HCT116 (cell line): ENCODE measurements at regions not wholly inside any gene's neighbourhood (a gene's known extent, or its start where the extent isn't known, plus 50 kb on each side); places are given as distances from the start of the nearest gene placed in this dataset.

Source experiments
- ATAC-seq: fragments of 200-7000 bp; cut with Tn5 transposase; 2 replicates; pipeline ENCODE4 v1.9.1; 2020; ENCODE audit warnings: mild to moderate bottlenecking, moderate library complexity
- BruUV-seq: library from RNA; stranded (reverse); fragments of 400-500 nt; replicated peaks from 2 replicates; lab custom pipeline; 2021; lab: Mats Ljungman, UMichigan
- CTCF ChIA-PET: fragments of 300-600 bp; sonication (Branson Sonifier 250); formaldehyde crosslinking; loops from one replicate; lab custom pipeline; 2021; ENCODE audit warnings: antibody characterized with exemption; lab: Charles Lee
- POLR2A ChIA-PET: fragments of 300-600, 350-600 bp; sonication (Branson Sonifier 250); formaldehyde crosslinking; loops from one replicate; lab custom pipeline; 2021; ENCODE audit warnings: antibody characterized with exemption; lab: Charles Lee
- RAD21 ChIA-PET, 2 experiments: fragments of 300-600 bp; sonication (Branson Sonifier 250); formaldehyde crosslinking; loops; one replicate each; lab custom pipeline; 2023; ENCODE audit warnings: low total read pairs in 2 of 2; ENCODE audit not compliant: uncharacterized antibody in 2 of 2, unreplicated experiment in 2 of 2, low non-redundant PET in 1 of 2; lab: Charles Lee
- DNase-seq: peaks from one replicate; pipeline ENCODE4 v3.0.0-alpha.2; 2010; ENCODE audit warnings: low read depth, low spot score
- H2AFZ ChIP-seq: fragments of 200-600 bp; shearing (Covaris generic), sonication (generic); 2 replicates; pipeline ENCODE4 v1.6.1; 2017; ENCODE audit warnings: low read depth, mixed run types, mixed read lengths, antibody characterized with exemption, low read length; ENCODE audit not compliant: poor library complexity, severe bottlenecking
- H3K27ac ChIP-seq: 2 replicates; pipeline ENCODE4 v1.5.1; 2012; ENCODE audit warnings: low read depth, low read length
- H3K27me3 ChIP-seq: fragments of 200-600 bp; sonication (generic); 2 replicates; pipeline ENCODE4 v1.6.1; 2016; ENCODE audit warnings: mixed run types, low read length, mixed read lengths; ENCODE audit not compliant: insufficient read depth
- H3K36me3 ChIP-seq, 2 experiments: fragments of 200-500 bp in 1 of 2; fragments of 200-600 bp in 1 of 2; sonication (Bioruptor generic) in 1 of 2; sonication (generic) in 1 of 2; 2 replicates each; pipeline versions ENCODE4 v1.5.1 to v1.6.1; 2014 to 2016; ENCODE audit warnings: low read length in 2 of 2, inconsistent platforms in 1 of 2, mixed read lengths in 1 of 2, mixed run types in 1 of 2; ENCODE audit not compliant: insufficient read depth in 2 of 2, control insufficient read depth in 1 of 2
- H3K4me1 ChIP-seq, 2 experiments: fragments of 200-600 bp in 1 of 2; sonication (generic) in 1 of 2; 2 replicates each; pipeline versions ENCODE4 v1.5.1 to v1.6.1; 2012 to 2017; ENCODE audit warnings: low read length in 2 of 2, inconsistent platforms in 1 of 2, mild to moderate bottlenecking in 1 of 2, mixed read lengths in 1 of 2, mixed run types in 1 of 2, moderate library complexity in 1 of 2; ENCODE audit not compliant: insufficient read depth in 2 of 2, control insufficient read depth in 1 of 2
- H3K4me2 ChIP-seq: fragments of 200-600 bp; sonication (generic); 2 replicates; pipeline ENCODE4 v1.6.1; 2017; ENCODE audit warnings: mixed run types, low read length, mixed read lengths
- H3K4me3 ChIP-seq, 2 experiments: fragments of 200-600 bp in 1 of 2; sonication (generic) in 1 of 2; replicated peaks in 1 of 2; 2 replicates each; pipeline ENCODE4 v1.5.1; 2011 to 2016; ENCODE audit warnings: low read length in 2 of 2, control low read depth in 1 of 2, low read depth in 1 of 2, mild to moderate bottlenecking in 1 of 2, mixed read lengths in 1 of 2, mixed run types in 1 of 2
- H3K79me2 ChIP-seq: fragments of 200-600 bp; sonication (generic); 2 replicates; pipeline ENCODE4 v1.6.1; 2017; ENCODE audit warnings: mild to moderate bottlenecking, mixed run types, low read length, moderate library complexity, mixed read lengths; ENCODE audit not compliant: insufficient read depth
- H3K9ac ChIP-seq: fragments of 200-600 bp; sonication (generic); 2 replicates; pipeline ENCODE4 v1.6.1; 2016; ENCODE audit warnings: low read length, mixed read lengths
- H3K9me2 ChIP-seq: fragments of 200-600 bp; sonication (generic), shearing (Covaris generic); 2 replicates; pipeline ENCODE4 v1.6.1; 2017; ENCODE audit warnings: mixed run types, mild to moderate bottlenecking, moderate library complexity; ENCODE audit not compliant: insufficient read depth
- H3K9me3 ChIP-seq, 2 experiments: fragments of 200-500 bp in 1 of 2; fragments of 200-600 bp in 1 of 2; sonication (Bioruptor generic) in 1 of 2; sonication (generic) in 1 of 2; 2 replicates each; pipeline ENCODE4 v1.6.1; 2014 to 2017; ENCODE audit warnings: low read length in 2 of 2, mixed read lengths in 2 of 2, inconsistent platforms in 1 of 2, low read depth in 1 of 2, mild to moderate bottlenecking in 1 of 2, mixed run types in 1 of 2, moderate library complexity in 1 of 2; ENCODE audit not compliant: control insufficient read depth in 1 of 2, insufficient read depth in 1 of 2
- H4K20me1 ChIP-seq: fragments of 200-600 bp; sonication (generic), shearing (Covaris generic); 2 replicates; pipeline ENCODE4 v1.6.1; 2017; ENCODE audit warnings: mixed run types, mild to moderate bottlenecking, moderate library complexity; ENCODE audit not compliant: insufficient read depth
- ATF3 ChIP-seq: IDR thresholded peaks from 2 replicates; pipeline ENCODE4 v1.6.1; 2012
- CBX3 ChIP-seq: IDR thresholded peaks from 2 replicates; pipeline ENCODE4 v1.6.1; 2012; ENCODE audit warnings: low read depth
- CTCF ChIP-seq, 3 experiments: fragments of 200-600 bp in 1 of 3; sonication (generic) in 1 of 3; IDR thresholded peaks in 2 of 3; conservative IDR thresholded peaks in 1 of 3; 2 replicates each; pipeline ENCODE4 v1.5.1; 2012 to 2017; ENCODE audit warnings: low read depth in 2 of 3, low read length in 2 of 3, antibody characterized with exemption in 1 of 3, borderline replicate concordance in 1 of 3, control low read depth in 1 of 3, mild to moderate bottlenecking in 1 of 3, mixed read lengths in 1 of 3, mixed run types in 1 of 3, moderate library complexity in 1 of 3; ENCODE audit not compliant: insufficient read depth in 1 of 3
- EGR1 ChIP-seq: IDR thresholded peaks from 2 replicates; pipeline ENCODE4 v1.6.1; 2012; ENCODE audit warnings: low read depth
- EZH2 ChIP-seq: fragments of 200-600 bp; sonication (generic); IDR thresholded peaks from 2 replicates; pipeline ENCODE4 v1.6.1; 2017; ENCODE audit warnings: antibody characterized with exemption, mixed run types
- FOSL1 ChIP-seq: IDR thresholded peaks from 2 replicates; pipeline ENCODE4 v1.6.1; 2012; ENCODE audit warnings: low read depth
- MAX ChIP-seq: IDR thresholded peaks from 2 replicates; pipeline ENCODE4 v1.6.1; 2012
- POLR2A ChIP-seq: IDR thresholded peaks from 2 replicates; pipeline ENCODE4 v1.7.0; 2011; ENCODE audit warnings: borderline replicate concordance; ENCODE audit not compliant: insufficient read depth, insufficient read length; ENCODE audit errors: extremely low read depth
- POLR2AphosphoS5 ChIP-seq: IDR thresholded peaks from 2 replicates; pipeline ENCODE4 v1.6.1; 2011; ENCODE audit warnings: mild to moderate bottlenecking, low read depth, low read length, moderate library complexity
- REST ChIP-seq: IDR thresholded peaks from 2 replicates; pipeline ENCODE4 v1.6.1; 2012; ENCODE audit warnings: low read depth
- SIN3A ChIP-seq: IDR thresholded peaks from 2 replicates; pipeline ENCODE4 v1.6.1; 2012; ENCODE audit warnings: low read depth
- SP1 ChIP-seq: IDR thresholded peaks from 2 replicates; pipeline ENCODE4 v1.6.1; 2012; ENCODE audit warnings: low read depth
- SRF ChIP-seq: IDR thresholded peaks from 2 replicates; pipeline ENCODE4 v1.6.1; 2012; ENCODE audit warnings: low read depth
- TCF7L2 ChIP-seq: IDR thresholded peaks from 2 replicates; pipeline ENCODE4 v1.7.0; 2011; ENCODE audit warnings: borderline replicate concordance, inconsistent platforms; ENCODE audit not compliant: insufficient read depth, insufficient read length; ENCODE audit errors: extremely low read depth
- YY1 ChIP-seq: IDR thresholded peaks from 2 replicates; pipeline ENCODE4 v1.6.1; 2011; ENCODE audit warnings: low read length, low read depth, moderate library complexity, mild to moderate bottlenecking; ENCODE audit not compliant: insufficient replicate concordance; ENCODE audit errors: extremely low read depth
- ZFX ChIP-seq: fragments of 450-650 bp; IDR thresholded peaks from 2 replicates; pipeline ENCODE4 v1.6.1; 2017
- ZNF274 ChIP-seq: fragments of 200-500 bp; sonication (Bioruptor generic); IDR thresholded peaks from 2 replicates; pipeline ENCODE4 v1.6.1; 2014; ENCODE audit warnings: mild to moderate bottlenecking, low read depth, low read length, inconsistent platforms
- intact Hi-C: fragments of 100-400 bp; cut with micrococcal nuclease; formaldehyde crosslinking; loops from 2 replicates; pipeline ENCODE4 v1.10.0; 2022

- no peak for TF ChIP-seq SIN3A
- TF ChIP-seq POLR2AphosphoS5, result no peak
- no peak for TF ChIP-seq TCF7L2
- TF ChIP-seq YY1, result no peak
- TF ChIP-seq REST, result no peak
- TF ChIP-seq FOSL1, result no peak
Observed at GRCh38 chr7:73968487-73968886, 59.5 kb upstream of the ELN start (continued).

GRCh38 chr7:73969991-73970390 is 58.0 kb upstream of the ELN start:
- no TSS peak for BruUV-seq
- H3K79me2 ChIP-seq, result no peaks in the 10 kb centered on the region
- TF ChIP-seq POLR2AphosphoS5 (no peak), SP1 (no peak), CTCF (IDR thresholded peaks at IDR 0.05 in 2 of 3, conservative IDR thresholded peaks at IDR 0.05 in 1 of 3; ENCODE audit: borderline replicate concordance in 1 of 3, insufficient read depth in 1 of 3, low read depth in 2 of 3, low read length in 2 of 3) (no peak), POLR2A (no peak), MAX (no peak), SRF (no peak), YY1 (no peak), ATF3 (no peak), CBX3 (no peak), ZFX (no peak), REST (no peak), EZH2 (no peak), SIN3A (no peak), ZNF274 (no peak), EGR1 (no peak)

More at GRCh38 chr7:73969991-73970390, 58.0 kb upstream of the ELN start:
- H3K9ac ChIP-seq, result no peak overlapping the region
- ChIA-PET CTCF (interaction anchor here (1.1 to 1.9 kb wide), 2 partner anchors 9 kb away, joined by 3 to 7 read pairs; no protein-coding TSS in a partner anchor), RAD21 (no interaction called here), POLR2A (no interaction called here)
- no peak overlapping the region for H2AFZ ChIP-seq
- H3K27me3 ChIP-seq, result no peaks in the 10 kb centered on the region
- no peaks in the 10 kb centered on the region for H3K9me3 ChIP-seq
- no peak overlapping the region for H3K4me3 ChIP-seq
- H3K4me1 ChIP-seq, result no peaks in the 10 kb centered on the region
- H3K27ac ChIP-seq, result no peak overlapping the region
- DNase-seq (no peak), ATAC-seq (no peak)
- no peaks in the 10 kb centered on the region for H3K9me2 ChIP-seq
- no peaks in the 10 kb centered on the region for H4K20me1 ChIP-seq
- H3K36me3 ChIP-seq, result no peaks in the 10 kb centered on the region
- no peak overlapping the region for H3K4me2 ChIP-seq
- intact Hi-C loops, result no loop called here
